Transverse colon (tissue), 4 donors: ENCODE measurements at regions not wholly inside any gene's neighbourhood (a gene's known extent, or its start where the extent isn't known, plus 50 kb on each side); places are given as distances from the start of the nearest gene placed in this dataset.

Source experiments
- small RNA-seq, 4 donors: library from RNA; depleted of rRNA; stranded (forward); fragments of <200 nt; gene quantifications; one replicate each; pipeline ENCODE3, GENCODE V24; 2016

Small RNA genes in the stretch of these regions (small RNA-seq; reads per million reads assigned to genes)
- gene AC092451.1 (0 reads per million in 4 donors), gene RNU4-67P (0 reads per million in 4 donors)
